PC-3 (cell line): ENCODE measurements at regions not wholly inside any gene's neighbourhood (a gene's known extent, or its start where the extent isn't known, plus 50 kb on each side); places are given as distances from the start of the nearest gene placed in this dataset.

Source experiments
- ATAC-seq: fragments of 200-7000 bp; cut with Tn5 transposase; 2 replicates; pipeline ENCODE4 v1.9.1; 2020; ENCODE audit warnings: mild to moderate bottlenecking, moderate library complexity
- BruUV-seq: library from RNA; stranded (reverse); fragments of 400-500 nt; replicated peaks from 2 replicates; lab custom pipeline; 2021; lab: Mats Ljungman, UMichigan
- CTCF ChIA-PET: fragments of 300-600 bp; sonication (Branson Sonifier 250); formaldehyde crosslinking; loops from one replicate; lab custom pipeline; 2022; ENCODE audit warnings: antibody characterized with exemption; lab: Charles Lee
- POLR2A ChIA-PET: fragments of 300-600 bp; sonication (Branson Sonifier 250); formaldehyde crosslinking; loops from one replicate; lab custom pipeline; 2022; ENCODE audit warnings: antibody characterized with exemption; ENCODE audit not compliant: unreplicated experiment; lab: Charles Lee
- DNase-seq: peaks from one replicate; pipeline ENCODE4 v3.0.0-alpha.2; 2015
- H2AFZ ChIP-seq: fragments of 300-600 bp; sonication (generic); 2 replicates; pipeline ENCODE4 v1.6.0; 2016; ENCODE audit warnings: antibody characterized with exemption, low read length
- H3F3A ChIP-seq: fragments of 300-600 bp; sonication (generic); one replicate; pipeline ENCODE4 v1.6.0; 2017; ENCODE audit warnings: antibody characterized with exemption, low read length, control low read depth, mild to moderate bottlenecking; ENCODE audit not compliant: unreplicated experiment
- H3K27ac ChIP-seq: fragments of 300-600 bp; sonication (generic); 2 replicates; pipeline ENCODE4 v1.5.1; 2016; ENCODE audit warnings: mild to moderate bottlenecking, low read length
- H3K27me3 ChIP-seq: fragments of 300-600 bp; sonication (generic); 2 replicates; pipeline ENCODE4 v1.6.1; 2016; ENCODE audit warnings: low read length, mixed read lengths
- H3K36me3 ChIP-seq: fragments of 300-600 bp; sonication (generic); 2 replicates; pipeline ENCODE4 v1.6.1; 2016; ENCODE audit warnings: low read depth, mixed run types, low read length, mixed read lengths
- H3K4me1 ChIP-seq: fragments of 300-600 bp; sonication (generic); 2 replicates; pipeline ENCODE4 v1.5.1; 2016; ENCODE audit warnings: low read length; ENCODE audit not compliant: insufficient read depth
- H3K4me2 ChIP-seq: fragments of 300-600 bp; sonication (generic); 2 replicates; pipeline ENCODE4 v1.6.0; 2016; ENCODE audit warnings: low read length
- H3K4me3 ChIP-seq: fragments of 300-600 bp; sonication (generic); 2 replicates; pipeline ENCODE4 v1.5.1; 2016; ENCODE audit warnings: mild to moderate bottlenecking, low read length, mixed read lengths
- H3K79me2 ChIP-seq: fragments of 300-600 bp; sonication (generic); 2 replicates; pipeline ENCODE4 v1.6.1; 2017; ENCODE audit warnings: low read length, mixed read lengths
- H3K9ac ChIP-seq: fragments of 300-600 bp; sonication (generic); 2 replicates; pipeline ENCODE4 v1.6.0; 2016; ENCODE audit warnings: mild to moderate bottlenecking, low read length
- H3K9me2 ChIP-seq: fragments of 300-600 bp; sonication (generic); replicated peaks from 2 replicates; pipeline ENCODE4 v1.6.1; 2016; ENCODE audit warnings: mixed run types, low read length, mixed read lengths
- H3K9me3 ChIP-seq: fragments of 300-600 bp; sonication (generic); 2 replicates; pipeline ENCODE4 v1.6.1; 2016; ENCODE audit warnings: low read length, mixed read lengths
- H4K20me1 ChIP-seq: fragments of 300-600 bp; sonication (generic); 2 replicates; pipeline ENCODE4 v1.6.1; 2016; ENCODE audit warnings: low read length, mixed read lengths
- CTCF ChIP-seq: fragments of 300-600 bp; sonication (generic); conservative IDR thresholded peaks from 2 replicates; pipeline ENCODE4 v1.5.1; 2017; ENCODE audit warnings: antibody characterized with exemption, low read depth, mild to moderate bottlenecking, low read length
- EZH2 ChIP-seq: fragments of 300-600 bp; sonication (generic); IDR thresholded peaks from one replicate; pipeline ENCODE4 v1.6.1; 2017; ENCODE audit warnings: antibody characterized with exemption, mild to moderate bottlenecking, low read length; ENCODE audit not compliant: unreplicated experiment
- EZH2phosphoT487 ChIP-seq: fragments of 300-600 bp; sonication (generic); IDR thresholded peaks from 2 replicates; pipeline ENCODE4 v1.6.1; 2018; ENCODE audit warnings: mild to moderate bottlenecking, antibody characterized with exemption, low read length, borderline replicate concordance
- intact Hi-C: fragments of 100-400 bp; cut with micrococcal nuclease; formaldehyde crosslinking; loops from 2 replicates; pipeline ENCODE4 v1.9.0; 2023

GRCh38 chr5:159503236-159503635 lies 172.9 kb upstream of the IL12B start:
- Histone ChIP-seq H3K27ac (no peak overlapping the region), H3K27me3 (no peaks in the 10 kb centered on the region), H3K4me2 (no peak overlapping the region), H3K9ac (no peak overlapping the region), H3K79me2 (no peaks in the 10 kb centered on the region), H3K9me3 (no peaks in the 10 kb centered on the region), H3K36me3 (no peaks in the 10 kb centered on the region), H2AFZ (no peak overlapping the region), H3F3A (no peaks in the 10 kb centered on the region), H3K4me3 (no peak overlapping the region), H3K4me1 (peaks cover 16% of the 10 kb centered on the region), H4K20me1 (no peaks in the 10 kb centered on the region), H3K9me2 (no peaks in the 10 kb centered on the region)
- intact Hi-C loops: no loop called here
- ATAC-seq: no peak
- no peak for DNase-seq
- CTCF ChIA-PET: no interaction called here
- POLR2A ChIA-PET: no interaction called here
- no TSS peak for BruUV-seq
- TF ChIP-seq EZH2phosphoT487 (no peak), EZH2 (no peak), CTCF (no peak)

GRCh38 chr5:159504106-159504856 lies 174.0 kb upstream of the IL12B start:
- no peak overlapping the region for H3K4me3 ChIP-seq
- H3K9me3 ChIP-seq: no peaks in the 10 kb centered on the region
- no peaks in the 10 kb centered on the region for H3K36me3 ChIP-seq
- TF ChIP-seq EZH2: no peak
- TF ChIP-seq CTCF: no peak
- no peak for TF ChIP-seq EZH2phosphoT487
- POLR2A ChIA-PET: no interaction called here
- H3F3A ChIP-seq: no peaks in the 10 kb centered on the region
- intact Hi-C loops: no loop called here
- BruUV-seq: no TSS peak
- no peaks in the 10 kb centered on the region for H3K9me2 ChIP-seq
- ATAC-seq: no peak
- no peak overlapping the region for H3K27ac ChIP-seq
- CTCF ChIA-PET: interaction anchor here (0.6 kb wide), 1 partner anchor 33 kb away, joined by 3 read pairs; no protein-coding TSS in a partner anchor
- H3K4me1 ChIP-seq: peaks cover 24% of the 10 kb centered on the region
- DNase-seq: no peak
- H3K27me3 ChIP-seq: no peaks in the 10 kb centered on the region
- H2AFZ ChIP-seq: no peak overlapping the region
- no peaks in the 10 kb centered on the region for H3K79me2 ChIP-seq
- H4K20me1 ChIP-seq: no peaks in the 10 kb centered on the region
- H3K9ac ChIP-seq: no peak overlapping the region
- no peak overlapping the region for H3K4me2 ChIP-seq

GRCh38 chr5:159504857-159505304 lies 174.6 kb upstream of the IL12B start:
- no peaks in the 10 kb centered on the region for H3F3A ChIP-seq
- H3K27ac ChIP-seq: 0 out of 2 replicates have a peak overlapping the region, but pooled peaks have one; percentile 13
- DNase-seq: peak; percentile 69
- no peak overlapping the region for H3K4me2 ChIP-seq
- H3K79me2 ChIP-seq: no peaks in the 10 kb centered on the region
- no peaks in the 10 kb centered on the region for H3K36me3 ChIP-seq
- ATAC-seq: peak; percentile 83
- no TSS peak for BruUV-seq
- CTCF ChIA-PET: interaction anchor here (0.6 kb wide), 1 partner anchor 34 kb away, joined by 3 read pairs; no protein-coding TSS in a partner anchor
- no peaks in the 10 kb centered on the region for H3K27me3 ChIP-seq
- no peak overlapping the region for H3K4me3 ChIP-seq
- no peak for TF ChIP-seq EZH2
- TF ChIP-seq CTCF: no peak
- no peak for TF ChIP-seq EZH2phosphoT487
- no peak overlapping the region for H2AFZ ChIP-seq
- intact Hi-C loops: no loop called here
- no peaks in the 10 kb centered on the region for H3K9me3 ChIP-seq
- no peaks in the 10 kb centered on the region for H4K20me1 ChIP-seq
- H3K9ac ChIP-seq: no peak overlapping the region
- H3K4me1 ChIP-seq: peaks cover 29% of the 10 kb centered on the region
- POLR2A ChIA-PET: no interaction called here
- H3K9me2 ChIP-seq: no peaks in the 10 kb centered on the region
